Spleen (tissue), 11 donors: ENCODE measurements at regions not wholly inside any gene's neighbourhood (a gene's known extent, or its start where the extent isn't known, plus 50 kb on each side); places are given as distances from the start of the nearest gene placed in this dataset.

ENCODE experiments used
- DNase-seq: peaks from one replicate; pipeline ENCODE4 v3.0.0-alpha.2; 2020
- H3K27ac ChIP-seq, 8 donors: fragments of 200-600 bp; sonication (generic) in 7 of 8; 1 replicate in 4 of 8; 2 replicates in 4 of 8; pipeline versions ENCODE4 v1.5.0 to v1.8.0; 2016 to 2021; ENCODE audit warnings: inconsistent platforms in 4 of 8, mild to moderate bottlenecking in 4 of 8, moderate library complexity in 1 of 8
- H3K27me3 ChIP-seq, 7 donors: fragments of 200-600 bp; sonication (generic) in 6 of 7; replicated peaks in 1 of 7; 1 replicate in 4 of 7; 2 replicates in 3 of 7; pipeline versions ENCODE4 v1.5.0 to v1.8.0; 2016 to 2021; ENCODE audit warnings: inconsistent platforms in 3 of 7, mild to moderate bottlenecking in 1 of 7
- H3K36me3 ChIP-seq, 6 donors: fragments of 200-600 bp; sonication (generic) in 5 of 6; 1 replicate in 4 of 6; 2 replicates in 2 of 6; pipeline versions ENCODE4 v1.5.0 to v1.8.0; 2016 to 2021; ENCODE audit warnings: inconsistent platforms in 2 of 6
- H3K4me1 ChIP-seq, 6 donors: fragments of 200-600 bp; sonication (generic) in 5 of 6; 1 replicate in 3 of 6; 2 replicates in 3 of 6; pipeline versions ENCODE4 v1.5.0 to v1.8.0; 2016 to 2021; ENCODE audit warnings: inconsistent platforms in 3 of 6
- H3K4me3 ChIP-seq, 8 donors: fragments of 200-600 bp; sonication (generic) in 7 of 8; 1 replicate in 4 of 8; 2 replicates in 4 of 8; pipeline versions ENCODE4 v1.5.0 to v1.8.0; 2016 to 2021; ENCODE audit warnings: inconsistent platforms in 4 of 8, mild to moderate bottlenecking in 4 of 8, moderate library complexity in 2 of 8
- H3K9me3 ChIP-seq, 8 donors: fragments of 200-600 bp; sonication (generic) in 7 of 8; 1 replicate in 4 of 8; 2 replicates in 4 of 8; pipeline versions ENCODE4 v1.5.0 to v1.8.0; 2016 to 2021; ENCODE audit warnings: inconsistent platforms in 4 of 8
- POLR2A ChIP-seq, 3 donors: fragments of 450-650 bp; IDR thresholded peaks; one replicate each; pipeline ENCODE4 v1.5.1; 2017; ENCODE audit warnings: antibody characterized with exemption in 3 of 3, mild to moderate bottlenecking in 1 of 3
- POLR2AphosphoS5 ChIP-seq, 3 donors: sonication (generic); formaldehyde crosslinking; IDR thresholded peaks; one replicate each; pipeline ENCODE4 v1.5.1; 2017; ENCODE audit warnings: antibody characterized with exemption in 3 of 3
- WGBS, 5 donors: extraction: QIAGEN DNeasy Blood & Tissue Kit in 3 of 5; methylation state at CpG; one replicate each; pipeline versions ENCODE4 v1.1.5 to v1.1.7; 2013 to 2018; 5-methylcytosine and 5-hydroxymethylcytosine counted together
- intact Hi-C: fragments of 100-400 bp; cut with DNase I; formaldehyde crosslinking; loops from one replicate; pipeline ENCODE4 v1.15.0; 2023; ENCODE audit warnings: low total_unique reads
- TF ChIP-seq, protein P1 (sequence below), 11 experiments: fragments of 200-600 bp in 7 of 11; fragments of 450-650 bp in 4 of 11; sonication (generic) in 4 of 11; IDR thresholded peaks in 8 of 11; conservative IDR thresholded peaks in 3 of 11; 1 replicate in 7 of 11; 2 replicates in 4 of 11; pipeline versions ENCODE4 v1.4.0 to v1.8.0; 2016 to 2021; ENCODE audit warnings: antibody characterized with exemption in 11 of 11, inconsistent platforms in 4 of 11, mild to moderate bottlenecking in 1 of 11
- donor health status: healthy with polysubstance abuse.
- donor health status: DM: no; HTN: no; CAD: no; lungs with moderate emphysema.
- donor health status: DM: no; HTN: no; CAD: no.
- donor health status: Bipolar disorder and iron deficiency.
- donor health status: healthy.
- donor health status: DM: no; HTN: no; CAD: no.
- donor health status: DM: yes; HTN: yes; CAD: no.

DNA sequence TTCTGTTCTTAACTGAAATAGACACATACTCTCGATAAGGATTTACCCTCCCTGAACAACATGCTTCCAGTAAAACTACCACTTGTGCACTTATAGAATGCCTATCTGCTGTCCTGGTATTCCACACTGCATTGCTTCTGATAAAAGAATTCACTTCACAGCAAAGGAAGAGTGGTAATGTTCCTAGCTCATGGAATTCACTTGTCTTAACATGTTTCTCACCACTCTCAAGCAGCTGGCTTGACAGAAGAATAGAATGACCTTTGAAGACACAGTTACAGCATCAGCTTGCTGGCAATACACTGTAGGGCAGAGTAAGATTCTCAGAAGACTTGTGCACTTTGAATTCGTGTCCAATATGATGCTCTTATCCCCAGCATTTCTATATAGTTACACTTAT is 524.1 kb upstream of the CNTNAP5 start:
- Histone ChIP-seq H3K36me3 (no peaks in the 10 kb centered on the region), H3K9me3 (peaks cover 0 to 10% (median 2%) of the 10 kb centered on the region in 8 donors), H3K27me3 (no peaks in the 10 kb centered on the region), H3K4me3 (no peak overlapping the region), H3K27ac (no peak overlapping the region), H3K4me1 (no peaks in the 10 kb centered on the region)
- TF ChIP-seq, protein P1, sequence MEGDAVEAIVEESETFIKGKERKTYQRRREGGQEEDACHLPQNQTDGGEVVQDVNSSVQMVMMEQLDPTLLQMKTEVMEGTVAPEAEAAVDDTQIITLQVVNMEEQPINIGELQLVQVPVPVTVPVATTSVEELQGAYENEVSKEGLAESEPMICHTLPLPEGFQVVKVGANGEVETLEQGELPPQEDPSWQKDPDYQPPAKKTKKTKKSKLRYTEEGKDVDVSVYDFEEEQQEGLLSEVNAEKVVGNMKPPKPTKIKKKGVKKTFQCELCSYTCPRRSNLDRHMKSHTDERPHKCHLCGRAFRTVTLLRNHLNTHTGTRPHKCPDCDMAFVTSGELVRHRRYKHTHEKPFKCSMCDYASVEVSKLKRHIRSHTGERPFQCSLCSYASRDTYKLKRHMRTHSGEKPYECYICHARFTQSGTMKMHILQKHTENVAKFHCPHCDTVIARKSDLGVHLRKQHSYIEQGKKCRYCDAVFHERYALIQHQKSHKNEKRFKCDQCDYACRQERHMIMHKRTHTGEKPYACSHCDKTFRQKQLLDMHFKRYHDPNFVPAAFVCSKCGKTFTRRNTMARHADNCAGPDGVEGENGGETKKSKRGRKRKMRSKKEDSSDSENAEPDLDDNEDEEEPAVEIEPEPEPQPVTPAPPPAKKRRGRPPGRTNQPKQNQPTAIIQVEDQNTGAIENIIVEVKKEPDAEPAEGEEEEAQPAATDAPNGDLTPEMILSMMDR (IDR thresholded peaks at IDR 0.05 in 8 of 11, conservative IDR thresholded peaks at IDR 0.05 in 3 of 11): no peak
- TF ChIP-seq POLR2A (IDR thresholded peaks at IDR 0.05): no peak
- no peak for TF ChIP-seq POLR2AphosphoS5 (IDR thresholded peaks at IDR 0.05)
- 76 to 88% (median 83%) methylated on average over 2 of the region's 2 CpGs for WGBS, 5 donors
- no peak for DNase-seq
- intact Hi-C loops: no loop called here

DNA sequence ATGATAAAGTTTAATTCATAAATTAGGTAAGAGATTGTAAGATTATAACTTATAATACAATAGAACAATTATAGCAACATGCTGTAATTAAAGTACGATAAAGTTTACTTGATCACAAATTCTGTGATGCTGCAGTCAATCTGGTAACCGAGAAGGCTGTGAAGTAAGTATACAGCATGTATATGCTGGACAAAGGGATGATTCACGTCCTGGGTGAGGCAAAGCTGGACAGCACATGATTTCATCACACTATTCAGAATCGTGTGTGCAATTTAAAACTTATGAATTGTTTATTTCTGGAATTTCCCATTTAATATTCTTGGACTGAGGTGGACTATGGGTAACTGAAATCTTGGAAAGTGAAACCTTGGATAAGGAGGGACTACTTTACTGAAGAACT is 522.2 kb upstream of the CNTNAP5 start:
- Histone ChIP-seq H3K27ac (no peak overlapping the region), H3K36me3 (no peaks in the 10 kb centered on the region), H3K9me3 (peaks cover 0 to 10% (median 3%) of the 10 kb centered on the region in 8 donors), H3K27me3 (no peaks in the 10 kb centered on the region), H3K4me3 (no peak overlapping the region), H3K4me1 (no peaks in the 10 kb centered on the region)
- TF ChIP-seq POLR2AphosphoS5 (IDR thresholded peaks at IDR 0.05) (no peak), POLR2A (IDR thresholded peaks at IDR 0.05) (no peak)
- TF ChIP-seq, protein P1 (IDR thresholded peaks at IDR 0.05 in 8 of 11, conservative IDR thresholded peaks at IDR 0.05 in 3 of 11): no peak
- WGBS, 5 donors: 64 to 83% (median 78%) methylated on average over 4 of the region's 4 CpGs
- DNase-seq: no peak
- intact Hi-C loops: no loop called here

DNA sequence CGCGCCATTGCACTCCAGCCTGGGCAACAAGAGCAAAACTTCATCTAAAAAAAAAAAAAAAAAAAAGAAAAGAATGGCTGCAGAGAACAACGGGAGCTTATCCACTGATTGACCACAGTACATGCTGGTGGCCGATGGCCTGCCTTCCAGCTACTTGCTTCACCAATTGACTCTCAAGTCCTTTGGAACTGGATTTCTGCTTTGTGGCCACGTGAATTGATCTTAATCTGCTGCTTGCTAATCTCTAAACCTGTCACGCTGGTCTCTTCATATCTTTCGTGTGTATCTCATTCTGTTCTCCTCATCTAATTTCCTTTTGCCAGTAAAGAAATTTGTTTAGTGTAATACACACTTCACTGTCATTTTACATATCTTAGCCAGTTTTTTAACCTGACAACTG is 512.5 kb upstream of the CNTNAP5 start:
- H3K27ac ChIP-seq: no peak overlapping the region
- no peaks in the 10 kb centered on the region for H3K36me3 ChIP-seq
- DNase-seq: no peak
- TF ChIP-seq, protein P1 (IDR thresholded peaks at IDR 0.05 in 8 of 11, conservative IDR thresholded peaks at IDR 0.05 in 3 of 11): no peak
- TF ChIP-seq POLR2A (IDR thresholded peaks at IDR 0.05) (no peak), POLR2AphosphoS5 (IDR thresholded peaks at IDR 0.05) (no peak)
- H3K9me3 ChIP-seq: peaks cover 0 to 6% (median 0%) of the 10 kb centered on the region in 8 donors
- H3K4me3 ChIP-seq: no peak overlapping the region
- intact Hi-C loops: no loop called here
- H3K27me3 ChIP-seq: no peaks in the 10 kb centered on the region
- 83 to 90% (median 87%) methylated on average over 7 of the region's 7 CpGs for WGBS, 5 donors
- H3K4me1 ChIP-seq: no peaks in the 10 kb centered on the region

DNA sequence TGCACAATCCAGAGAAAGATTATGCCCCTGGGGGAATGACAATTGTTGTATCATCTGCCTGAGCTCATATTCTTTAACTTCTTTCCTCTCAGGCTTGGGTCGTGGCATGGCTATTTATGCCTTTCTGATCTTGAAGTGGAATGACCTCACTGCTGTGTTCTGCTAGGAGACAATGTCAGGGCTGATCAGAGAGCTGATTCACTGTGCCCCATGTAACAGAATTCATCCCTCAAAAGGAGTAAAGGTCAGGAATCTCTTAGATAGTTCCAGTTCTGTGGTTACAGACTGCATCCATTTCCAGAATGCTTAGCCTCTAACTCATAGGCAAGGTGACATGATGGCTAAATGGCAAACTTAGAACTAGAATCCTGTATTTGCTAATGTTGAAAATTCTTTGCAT is 511.7 kb upstream of the CNTNAP5 start:
- 25 to 53% (median 45%) methylated on average over 1 of the region's 1 CpG for WGBS, 5 donors
- DNase-seq: no peak
- intact Hi-C loops: no loop called here
- peaks cover 0 to 6% (median 0%) of the 10 kb centered on the region in 8 donors for H3K9me3 ChIP-seq
- no peak overlapping the region for H3K4me3 ChIP-seq
- no peak overlapping the region for H3K27ac ChIP-seq
- H3K4me1 ChIP-seq: no peaks in the 10 kb centered on the region
- no peaks in the 10 kb centered on the region for H3K36me3 ChIP-seq
- H3K27me3 ChIP-seq: no peaks in the 10 kb centered on the region
- TF ChIP-seq POLR2AphosphoS5 (IDR thresholded peaks at IDR 0.05) (no peak), POLR2A (IDR thresholded peaks at IDR 0.05) (no peak)
- TF ChIP-seq, protein P1 (IDR thresholded peaks at IDR 0.05 in 8 of 11, conservative IDR thresholded peaks at IDR 0.05 in 3 of 11): no peak
